GM12801 (cell line): ENCODE measurements at regions not wholly inside any gene's neighbourhood (a gene's known extent, or its start where the extent isn't known, plus 50 kb on each side); places are given as distances from the start of the nearest gene placed in this dataset.

Source experiments
- CTCF ChIP-seq: IDR thresholded peaks from one replicate; pipeline ENCODE4 v1.5.1; 2011; ENCODE audit warnings: control low read depth; ENCODE audit not compliant: insufficient read length; ENCODE audit errors: extremely low read depth

DNA sequence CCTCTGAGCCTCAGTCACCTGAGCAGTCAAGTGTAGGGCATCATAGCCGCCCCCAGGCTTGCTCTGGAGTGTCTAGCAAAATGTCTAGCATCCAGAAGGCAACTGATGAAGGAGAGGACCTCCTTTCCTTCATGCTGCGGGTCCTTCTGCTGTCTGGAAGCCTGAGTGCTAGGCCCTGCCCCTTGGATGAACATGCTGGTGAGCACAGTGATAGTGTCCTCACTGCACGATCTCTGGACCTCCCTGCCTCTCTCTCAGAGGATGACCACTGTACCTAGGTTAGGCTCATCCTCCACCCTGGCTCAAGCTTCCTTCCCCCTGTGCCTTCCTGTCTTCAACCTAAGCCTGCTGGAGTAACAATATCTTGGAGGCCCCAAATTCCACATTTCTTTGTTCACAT is 128.6 kb downstream of the TENT5C start:
- no peak for TF ChIP-seq CTCF

DNA sequence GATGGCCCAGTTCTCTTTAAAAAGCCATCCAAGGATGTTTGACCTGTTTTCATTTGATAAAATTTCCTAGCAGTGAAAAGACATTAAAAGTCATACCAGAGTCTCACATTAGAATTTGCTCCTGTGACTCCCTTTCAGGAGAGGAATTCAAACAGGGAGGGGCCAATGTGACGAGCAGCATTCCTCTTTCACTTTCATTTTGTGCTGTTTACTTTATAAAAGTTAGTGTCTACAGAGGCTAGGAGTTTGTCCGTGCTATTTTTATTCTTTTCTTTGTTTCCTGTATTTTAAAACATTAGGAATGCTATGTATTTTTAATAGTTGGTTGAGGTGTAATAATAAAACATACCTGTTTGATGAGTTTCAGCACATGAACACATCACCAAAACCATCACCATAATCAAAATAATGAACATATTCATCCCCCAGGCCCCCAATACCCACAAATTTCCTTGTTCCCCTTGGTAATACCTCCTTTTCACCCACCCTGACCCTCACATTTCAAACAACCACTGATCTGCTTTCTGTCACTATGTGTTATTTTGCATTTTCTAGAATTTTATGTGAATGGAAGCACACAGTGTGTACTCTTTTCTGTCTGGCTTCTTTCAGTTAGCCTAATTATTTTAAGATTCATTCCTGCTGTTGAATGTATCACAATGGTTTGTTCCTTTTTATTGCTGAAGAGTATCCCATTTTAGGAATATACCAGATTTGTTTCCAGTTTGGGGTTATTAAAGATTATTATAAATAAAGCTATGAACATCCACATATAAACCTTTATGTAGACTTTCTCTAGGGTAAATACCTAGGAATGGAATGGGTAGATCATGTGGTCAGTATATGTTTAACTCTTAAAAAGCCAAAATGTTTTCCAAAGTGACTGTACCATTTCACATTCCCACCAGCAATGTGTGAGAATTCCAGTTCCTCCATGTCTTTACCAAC is 129.5 kb downstream of the TENT5C start:
- TF ChIP-seq CTCF: no peak

DNA sequence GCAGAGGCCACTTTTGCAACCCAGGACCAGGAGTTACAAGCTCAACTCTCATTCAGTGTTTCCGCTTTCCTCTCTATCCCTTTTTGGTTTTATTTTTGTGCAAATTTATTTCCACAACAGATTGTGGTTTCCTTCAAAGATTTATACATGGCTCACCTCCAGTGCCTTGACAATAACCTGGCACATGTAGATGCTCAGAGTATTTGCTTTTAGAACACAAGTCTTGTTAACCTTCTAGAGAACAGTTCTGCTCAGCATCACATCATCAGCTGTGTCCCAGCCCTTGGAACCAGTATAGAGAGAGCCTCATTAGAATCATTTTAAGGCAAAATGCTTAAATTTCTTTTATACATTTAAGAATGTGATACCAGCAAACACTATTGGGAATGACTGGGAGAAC is 133.7 kb downstream of the TENT5C start:
- TF ChIP-seq CTCF: no peak

- TF ChIP-seq CTCF: no peak
These were observed 134.6 kb downstream of the TENT5C start for GRCh38 chr1:117740496-117740895.

GRCh38 chr1:117747605-117748004 is 141.8 kb downstream of the TENT5C start:
- no peak for TF ChIP-seq CTCF

DNA sequence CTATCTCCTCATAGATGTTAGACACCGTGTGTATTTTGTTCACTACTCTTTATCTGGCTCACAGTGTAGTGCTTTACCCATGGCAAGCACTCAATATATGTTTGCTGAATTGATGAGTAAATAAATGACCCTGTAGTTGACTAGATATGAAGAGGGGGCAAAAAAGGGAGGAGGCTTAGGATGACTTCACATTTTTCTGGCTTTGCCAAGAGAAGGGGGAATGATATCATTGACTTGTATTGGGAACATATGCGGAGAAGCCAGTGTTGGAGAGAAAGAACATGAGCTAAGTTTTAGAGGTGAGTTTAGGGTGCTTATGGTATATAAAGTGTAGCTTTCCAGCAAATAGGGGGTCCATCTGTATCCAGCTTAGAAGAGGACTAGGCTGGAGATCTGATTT is 145.5 kb downstream of the TENT5C start:
- no peak for TF ChIP-seq CTCF

GRCh38 chr1:117752661-117753060 is 146.8 kb downstream of the TENT5C start:
- no peak for TF ChIP-seq CTCF
